ENCODE measurements at regions not wholly inside any gene's neighbourhood (a gene's known extent, or its start where the extent isn't known, plus 50 kb on each side); places are given as distances from the start of the nearest gene placed in this dataset.

DNA sequence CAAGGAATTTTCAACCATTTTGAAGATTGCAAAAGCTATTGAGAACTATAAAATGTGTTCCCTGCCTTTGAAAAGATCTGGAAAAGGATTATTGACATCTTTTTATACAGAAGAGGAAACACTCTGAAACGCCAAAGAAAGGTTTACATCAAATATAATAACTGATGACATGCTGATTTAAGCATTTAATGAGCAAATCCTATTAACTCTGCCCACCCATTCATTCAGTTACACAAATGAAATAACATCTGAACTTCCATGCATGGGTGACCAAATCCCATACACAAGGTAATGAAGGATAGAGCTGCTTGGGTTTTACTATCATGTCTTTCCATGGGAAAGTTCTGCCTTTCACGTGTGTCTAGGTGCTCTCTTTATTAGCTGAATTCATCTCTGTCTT lies 589.4 kb upstream of the WWC1 start:
- Mint-ChIP-seq H3K27ac (no peak overlapping the region), H3K36me3 (no peaks in the 10 kb centered on the region), H3K9me3 (no peaks in the 10 kb centered on the region), H3K4me3 (no peak overlapping the region), H3K27me3 (no peaks in the 10 kb centered on the region), H3K4me1 (no peaks in the 10 kb centered on the region)
- DNase-seq = no peak

DNA sequence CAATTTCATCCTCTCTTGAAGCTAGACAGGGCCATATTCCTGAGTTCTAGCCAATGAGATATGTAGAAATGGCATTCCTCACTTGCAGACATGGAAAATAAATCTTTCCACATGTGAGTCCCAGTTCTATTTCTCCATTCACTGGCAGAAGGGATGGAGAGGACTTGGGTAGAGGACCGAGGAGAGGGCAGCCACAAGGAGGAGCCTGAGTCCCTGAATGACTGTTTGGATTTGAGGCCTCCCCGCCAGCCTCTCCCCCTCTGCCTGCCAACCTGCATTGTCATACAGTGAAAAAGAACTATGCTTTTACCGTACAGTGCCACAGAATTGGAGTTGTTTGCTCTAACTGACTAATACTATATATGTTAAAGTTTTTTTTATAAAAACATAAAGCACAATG lies 583.0 kb upstream of the WWC1 start:
- H3K27ac Mint-ChIP-seq = no peak overlapping the region
- H3K27me3 Mint-ChIP-seq = no peaks in the 10 kb centered on the region
- no peak overlapping the region for H3K4me3 Mint-ChIP-seq
- DNase-seq = no peak
- H3K9me3 Mint-ChIP-seq = no peaks in the 10 kb centered on the region
- no peaks in the 10 kb centered on the region for H3K4me1 Mint-ChIP-seq
- H3K36me3 Mint-ChIP-seq = no peaks in the 10 kb centered on the region

DNA sequence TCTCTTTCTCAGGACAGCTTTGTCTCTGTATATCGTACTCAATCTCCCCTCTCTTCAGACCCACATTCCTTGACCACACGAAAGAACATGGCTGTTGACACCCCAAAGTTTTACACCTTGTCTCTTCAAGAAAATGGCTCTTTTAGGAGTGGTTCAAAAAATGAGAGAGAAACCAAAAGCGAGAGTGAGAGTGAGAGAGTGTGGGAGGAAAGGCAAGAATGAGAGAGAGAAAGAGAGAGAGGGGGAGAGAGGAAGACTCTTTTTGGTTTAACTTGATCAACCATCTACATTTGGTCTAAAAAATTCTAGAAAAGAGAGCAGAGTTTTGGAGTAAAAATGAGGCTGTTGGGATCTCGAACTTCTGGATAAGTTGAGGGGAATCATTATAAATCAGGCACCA lies 581.8 kb upstream of the WWC1 start:
- Mint-ChIP-seq H3K4me3 (no peak overlapping the region), H3K9me3 (no peaks in the 10 kb centered on the region), H3K4me1 (no peaks in the 10 kb centered on the region), H3K36me3 (no peaks in the 10 kb centered on the region), H3K27me3 (no peaks in the 10 kb centered on the region), H3K27ac (no peak overlapping the region)
- DNase-seq = no peak

DNA sequence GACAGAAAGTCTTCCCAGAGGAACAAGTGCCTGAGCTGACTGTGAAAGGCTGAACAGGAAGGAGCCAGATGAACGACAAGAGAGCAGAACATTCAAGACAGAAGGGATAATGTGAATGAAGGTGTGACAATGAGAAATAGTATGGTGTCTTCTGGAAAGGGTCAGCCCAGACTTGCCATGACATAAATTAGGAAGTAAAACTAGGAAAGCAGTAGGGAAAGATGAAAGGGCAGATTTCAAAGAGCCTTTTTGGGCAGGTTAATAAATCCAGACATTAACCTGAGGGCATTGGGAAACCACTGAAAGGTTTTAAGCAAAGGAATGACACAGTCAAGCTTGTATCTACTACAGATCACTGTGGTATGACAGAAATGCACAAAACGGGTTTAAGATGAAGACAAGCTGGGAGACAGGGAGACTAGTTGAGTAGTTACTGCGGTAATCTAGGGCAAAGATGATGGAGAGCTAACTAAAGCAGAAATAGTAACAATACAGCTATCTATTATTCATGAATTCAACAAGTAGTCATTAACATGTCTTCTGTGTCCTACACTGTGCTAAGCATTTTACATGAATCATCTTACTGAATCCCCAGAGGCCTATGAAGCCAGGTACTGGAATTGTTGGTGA lies 580.9 kb upstream of the WWC1 start:
- no peaks in the 10 kb centered on the region for H3K27me3 Mint-ChIP-seq
- H3K4me3 Mint-ChIP-seq = no peak overlapping the region
- H3K4me1 Mint-ChIP-seq = no peaks in the 10 kb centered on the region
- H3K27ac Mint-ChIP-seq = no peak overlapping the region
- no peaks in the 10 kb centered on the region for H3K9me3 Mint-ChIP-seq
- no peak for DNase-seq
- H3K36me3 Mint-ChIP-seq = no peaks in the 10 kb centered on the region

DNA sequence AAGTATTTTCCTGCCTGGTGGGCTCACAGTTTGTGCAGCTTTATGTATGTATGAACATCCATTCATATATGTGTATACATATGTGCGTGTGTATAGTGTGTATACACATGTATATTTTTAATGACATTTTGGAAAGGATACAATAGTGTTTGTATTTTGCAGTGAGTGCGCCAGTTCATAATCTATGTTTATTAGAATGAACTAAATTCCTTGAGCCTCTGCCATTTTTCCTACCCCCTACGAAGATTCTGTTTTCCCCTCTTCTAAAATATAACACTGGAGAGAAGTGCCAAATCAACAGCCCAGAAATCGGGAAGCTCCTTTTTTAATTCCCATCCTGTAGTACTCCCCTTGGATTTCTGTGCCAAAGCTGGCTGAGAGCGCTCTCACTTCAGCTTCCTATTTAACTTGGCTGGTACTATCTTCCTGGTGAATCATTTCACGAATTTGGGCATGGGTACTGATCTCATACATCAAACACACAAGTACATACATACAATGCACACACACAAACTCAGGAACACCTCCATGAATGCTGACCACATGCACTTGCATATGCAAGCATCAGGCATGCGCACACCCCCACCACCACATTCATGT lies 578.4 kb upstream of the WWC1 start:
- Mint-ChIP-seq H3K4me1 (no peaks in the 10 kb centered on the region), H3K9me3 (no peaks in the 10 kb centered on the region), H3K27ac (no peak overlapping the region), H3K4me3 (no peak overlapping the region), H3K36me3 (no peaks in the 10 kb centered on the region), H3K27me3 (no peaks in the 10 kb centered on the region)
- DNase-seq = no peak

DNA sequence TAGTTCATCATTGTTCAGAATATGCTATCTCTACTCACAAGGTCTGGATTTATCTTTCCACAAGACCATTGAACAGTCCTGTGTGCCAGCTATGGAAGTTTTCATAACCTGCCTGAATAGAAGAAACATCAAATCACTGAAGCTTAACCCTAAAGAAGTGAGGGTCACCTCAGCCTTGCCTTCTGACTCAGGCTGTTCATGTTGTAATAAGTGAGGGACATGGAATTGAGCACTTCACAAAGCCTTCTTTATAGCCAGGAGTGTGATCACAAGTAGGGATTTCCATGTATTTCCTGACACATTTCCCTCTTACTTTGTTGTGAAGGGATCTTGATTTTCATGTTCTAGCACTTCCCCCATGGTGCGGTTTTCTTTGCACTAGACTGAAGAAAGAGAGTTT lies 577.5 kb upstream of the WWC1 start:
- Mint-ChIP-seq H3K27me3 (no peaks in the 10 kb centered on the region), H3K27ac (no peak overlapping the region), H3K4me1 (no peaks in the 10 kb centered on the region), H3K36me3 (no peaks in the 10 kb centered on the region), H3K4me3 (no peak overlapping the region), H3K9me3 (no peaks in the 10 kb centered on the region)
- no peak for DNase-seq

DNA sequence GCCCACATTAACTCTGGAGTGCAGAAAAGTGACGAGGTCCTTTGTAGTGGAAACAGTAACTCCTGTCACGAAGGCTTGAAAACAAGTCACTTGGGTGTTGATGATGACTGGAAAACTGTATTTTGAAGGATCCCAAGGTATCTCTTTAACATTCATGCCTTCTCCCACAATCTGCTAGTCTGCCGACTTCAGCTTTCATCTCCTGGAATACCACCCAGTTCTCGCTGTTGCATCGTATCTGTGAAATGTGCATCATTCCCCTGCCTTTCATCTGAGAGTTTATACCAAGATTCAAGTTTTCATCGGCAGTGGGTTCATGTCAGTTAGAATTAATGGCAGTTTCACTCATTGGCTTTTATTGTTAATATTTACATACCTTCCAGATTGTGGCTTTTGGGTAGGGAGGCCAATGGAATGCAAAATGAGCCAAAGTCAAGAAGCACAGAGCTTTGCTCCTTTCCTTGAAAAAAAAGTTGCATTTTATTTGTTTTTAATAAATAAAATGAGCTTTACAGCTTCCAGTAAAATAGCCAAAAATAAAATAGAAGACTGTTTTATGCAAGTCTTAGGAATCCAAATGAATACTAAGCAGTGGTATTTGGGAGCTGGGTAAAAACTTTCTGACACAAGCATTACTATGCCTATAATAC lies 575.2 kb upstream of the WWC1 start:
- Mint-ChIP-seq H3K36me3 (no peaks in the 10 kb centered on the region), H3K9me3 (no peaks in the 10 kb centered on the region), H3K27ac (no peak overlapping the region), H3K4me3 (no peak overlapping the region), H3K27me3 (peaks cover 3% of the 10 kb centered on the region), H3K4me1 (no peaks in the 10 kb centered on the region)
- DNase-seq = no peak

DNA sequence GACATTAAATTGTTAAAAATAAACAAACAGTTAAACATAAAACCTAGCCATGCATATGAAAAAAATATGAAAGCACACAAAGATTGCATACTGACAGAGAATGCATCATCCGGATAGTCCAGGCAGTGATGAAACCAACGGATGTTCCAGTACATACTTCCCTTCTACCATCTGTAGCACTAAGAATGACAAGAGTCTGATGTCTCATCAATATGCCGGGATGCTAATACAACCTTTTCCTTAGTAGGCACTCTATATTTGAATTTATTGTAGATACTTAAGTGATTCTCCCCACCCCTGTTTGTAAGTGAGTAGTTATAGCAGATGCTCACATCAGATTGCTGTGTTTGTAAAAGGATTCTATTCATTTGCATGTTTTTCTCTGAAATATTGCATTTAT lies 571.2 kb upstream of the WWC1 start:
- H3K4me1 Mint-ChIP-seq = peaks cover 1% of the 10 kb centered on the region
- no peak overlapping the region for H3K4me3 Mint-ChIP-seq
- peaks cover 3% of the 10 kb centered on the region for H3K27me3 Mint-ChIP-seq
- no peaks in the 10 kb centered on the region for H3K36me3 Mint-ChIP-seq
- no peaks in the 10 kb centered on the region for H3K9me3 Mint-ChIP-seq
- DNase-seq = no peak
- no peak overlapping the region for H3K27ac Mint-ChIP-seq

DNA sequence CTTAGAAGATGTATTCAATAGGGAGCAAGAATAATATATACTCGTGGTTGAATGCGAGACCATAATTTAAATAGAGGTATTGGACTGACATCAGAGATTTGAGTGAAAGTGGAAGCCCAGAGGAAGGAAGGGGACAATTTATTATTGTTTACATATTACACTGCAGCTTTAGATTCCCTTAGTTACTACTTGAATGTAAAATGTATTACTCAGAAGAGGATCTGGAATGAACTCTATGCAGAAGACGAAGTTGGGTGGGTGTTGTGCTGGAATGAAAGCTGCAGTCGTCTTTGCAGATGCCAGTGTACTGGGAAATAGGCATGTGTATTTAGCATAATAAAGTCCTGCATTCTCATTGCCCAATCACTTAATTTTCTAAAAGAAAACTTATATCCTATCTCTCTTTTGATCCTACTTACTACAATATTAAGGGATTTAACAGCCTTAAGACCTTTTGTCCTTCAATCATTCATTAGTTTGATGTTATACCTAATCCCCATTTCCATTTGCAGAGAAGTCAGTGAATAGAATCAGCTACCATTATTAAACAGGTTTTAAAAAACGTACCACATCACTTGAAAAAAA lies 570.7 kb upstream of the WWC1 start:
- H3K4me1 Mint-ChIP-seq = peaks cover 1% of the 10 kb centered on the region
- H3K4me3 Mint-ChIP-seq = no peak overlapping the region
- H3K27me3 Mint-ChIP-seq = peaks cover 3% of the 10 kb centered on the region
- no peak for DNase-seq
- no peaks in the 10 kb centered on the region for H3K9me3 Mint-ChIP-seq
- H3K36me3 Mint-ChIP-seq = no peaks in the 10 kb centered on the region
- no peak overlapping the region for H3K27ac Mint-ChIP-seq

DNA sequence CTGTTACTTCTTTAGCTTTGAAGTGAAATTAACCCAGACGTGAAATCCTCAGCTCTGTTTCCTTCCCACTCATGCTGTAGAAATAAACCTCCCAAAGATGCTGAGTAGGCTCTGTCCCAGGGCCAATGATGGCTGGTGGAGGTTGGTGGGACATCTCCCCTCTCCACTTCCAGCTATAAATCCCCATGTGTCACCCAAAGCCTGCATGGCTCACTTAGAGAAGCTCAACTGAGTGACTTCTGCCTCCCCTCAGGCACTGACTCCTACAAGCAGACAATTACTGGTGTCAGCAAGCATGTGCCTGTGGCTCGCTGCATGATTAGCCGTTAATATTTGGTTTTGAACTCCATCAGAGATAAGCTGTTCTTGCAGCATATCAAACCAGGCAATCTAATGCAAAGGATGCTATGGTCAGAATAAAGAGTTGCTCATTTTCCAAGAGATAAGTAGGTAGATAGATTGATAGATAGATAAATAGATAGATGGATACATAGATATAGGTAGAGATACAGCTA lies 569.5 kb upstream of the WWC1 start:
- Mint-ChIP-seq H3K36me3 (no peaks in the 10 kb centered on the region), H3K4me3 (no peak overlapping the region), H3K27ac (no peak overlapping the region), H3K27me3 (peaks cover 3% of the 10 kb centered on the region), H3K9me3 (no peaks in the 10 kb centered on the region), H3K4me1 (peaks cover 1% of the 10 kb centered on the region)
- no peak for DNase-seq

DNA sequence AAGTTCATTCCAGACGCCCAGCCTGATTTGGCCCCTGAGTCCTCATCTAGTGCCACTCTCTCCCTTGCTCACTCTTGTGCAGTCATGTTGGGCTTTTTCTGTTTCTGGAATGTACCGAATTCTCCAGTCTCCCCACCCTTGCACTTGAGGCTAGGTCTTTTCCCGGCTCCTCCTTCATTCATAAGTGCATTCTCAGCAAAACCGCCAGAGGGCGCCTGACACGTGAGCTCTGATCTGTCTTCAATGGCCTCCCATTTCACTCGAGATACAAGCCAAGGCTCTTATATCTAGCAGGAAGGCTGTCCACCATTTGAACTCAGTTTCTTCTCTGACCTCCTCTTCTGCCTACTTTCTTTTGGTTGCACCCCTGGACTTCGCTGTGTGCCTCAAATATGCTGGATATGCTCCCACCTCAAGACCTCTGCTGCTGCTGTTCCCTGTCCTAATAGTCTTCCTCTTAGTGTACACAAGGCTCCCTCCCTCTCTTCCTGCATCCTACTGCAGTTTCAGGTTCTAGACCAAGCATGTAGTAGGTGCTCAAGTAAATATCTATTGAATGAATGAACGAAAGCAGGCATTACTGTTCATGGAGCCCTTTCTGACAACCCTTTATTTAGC lies 568.1 kb upstream of the WWC1 start:
- H3K9me3 Mint-ChIP-seq = no peaks in the 10 kb centered on the region
- H3K27me3 Mint-ChIP-seq = peaks cover 3% of the 10 kb centered on the region
- no peak overlapping the region for H3K4me3 Mint-ChIP-seq
- DNase-seq = peak; percentile 47
- peaks cover 1% of the 10 kb centered on the region for H3K4me1 Mint-ChIP-seq
- H3K36me3 Mint-ChIP-seq = no peaks in the 10 kb centered on the region
- H3K27ac Mint-ChIP-seq = no peak overlapping the region

DNA sequence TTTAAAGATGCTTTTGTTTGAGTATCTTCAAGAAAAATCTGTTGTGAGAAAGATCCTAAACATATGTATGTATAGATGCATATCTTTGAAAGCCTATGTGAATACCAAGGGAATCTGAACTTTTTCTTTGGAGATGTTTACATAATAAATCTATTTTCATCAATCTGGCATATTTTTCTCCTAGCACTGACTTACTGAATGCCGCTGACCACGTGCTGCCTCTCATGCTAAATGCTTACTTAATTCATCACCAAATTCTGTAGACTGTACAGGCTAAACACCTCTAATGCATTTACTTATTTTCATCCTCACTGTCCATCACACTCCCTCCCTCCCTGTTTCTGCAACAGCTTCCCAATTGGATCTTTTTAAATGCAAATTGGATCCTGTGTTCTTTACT lies 566.2 kb upstream of the WWC1 start:
- Mint-ChIP-seq H3K27me3 (no peaks in the 10 kb centered on the region), H3K27ac (no peak overlapping the region), H3K4me3 (no peak overlapping the region), H3K36me3 (no peaks in the 10 kb centered on the region), H3K4me1 (peaks cover 1% of the 10 kb centered on the region), H3K9me3 (no peaks in the 10 kb centered on the region)
- no peak for DNase-seq

DNA sequence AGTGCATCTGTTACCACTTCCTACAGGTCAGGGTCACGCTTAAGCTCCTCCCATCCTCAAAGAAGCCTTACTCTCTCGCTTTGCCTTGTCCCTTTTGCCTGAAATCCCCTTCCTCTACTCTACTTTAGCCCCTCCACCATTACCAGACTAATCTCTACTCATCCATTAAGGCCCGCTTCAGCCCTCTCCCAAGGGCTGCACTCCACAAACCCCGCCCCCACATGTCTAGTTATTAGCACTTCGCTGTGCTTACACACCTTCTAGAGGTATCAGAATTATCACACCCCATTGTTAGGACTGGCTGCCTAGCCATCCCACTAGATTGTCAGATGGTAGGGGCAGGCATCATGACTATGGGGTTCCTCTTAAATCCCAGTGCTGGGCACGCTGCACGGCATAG lies 565.7 kb upstream of the WWC1 start:
- Mint-ChIP-seq H3K4me3 (no peak overlapping the region), H3K4me1 (peaks cover 1% of the 10 kb centered on the region), H3K27me3 (no peaks in the 10 kb centered on the region), H3K36me3 (no peaks in the 10 kb centered on the region), H3K27ac (no peak overlapping the region), H3K9me3 (no peaks in the 10 kb centered on the region)
- DNase-seq = no peak

DNA sequence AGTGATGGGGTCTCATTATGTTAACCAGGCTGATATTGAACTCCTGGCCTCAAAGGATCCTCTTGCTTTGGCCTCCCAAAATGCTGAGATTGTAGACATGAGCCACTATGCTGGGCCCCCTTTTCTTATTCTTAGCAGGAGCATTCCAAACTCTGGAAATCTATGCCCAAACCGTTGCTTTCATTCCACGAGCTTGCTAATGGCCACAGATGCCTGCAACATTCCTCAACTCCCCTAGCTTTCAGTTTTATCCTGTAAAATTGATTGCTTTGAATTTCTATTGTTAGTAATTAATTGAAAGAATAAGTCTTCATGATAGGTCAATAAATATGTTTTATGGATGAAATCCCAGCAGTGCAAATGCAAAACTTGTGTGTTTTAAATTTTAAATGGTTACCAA lies 564.8 kb upstream of the WWC1 start:
- no peak overlapping the region for H3K27ac Mint-ChIP-seq
- H3K36me3 Mint-ChIP-seq = no peaks in the 10 kb centered on the region
- H3K4me1 Mint-ChIP-seq = peaks cover 1% of the 10 kb centered on the region
- no peak for DNase-seq
- no peak overlapping the region for H3K4me3 Mint-ChIP-seq
- no peaks in the 10 kb centered on the region for H3K9me3 Mint-ChIP-seq
- no peaks in the 10 kb centered on the region for H3K27me3 Mint-ChIP-seq

DNA sequence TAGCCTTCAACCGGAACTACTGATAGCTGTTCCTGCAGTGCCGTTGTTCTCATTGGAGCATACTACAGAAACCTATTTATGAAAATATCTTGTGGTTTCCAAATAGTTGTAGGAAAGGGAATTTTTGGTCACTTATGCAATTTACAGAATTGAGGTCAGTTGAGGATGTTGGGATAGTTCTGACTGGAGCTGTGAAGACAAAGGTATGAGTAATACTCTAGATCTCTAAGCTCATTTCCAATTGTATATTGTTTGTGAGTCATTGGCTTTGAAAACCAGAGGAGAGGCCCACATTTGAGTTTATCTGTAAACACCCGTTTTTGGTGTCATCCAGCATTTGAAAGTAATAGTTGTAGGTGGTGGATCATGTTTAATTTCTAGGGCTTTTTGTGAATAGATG lies 561.3 kb upstream of the WWC1 start:
- H3K4me3 Mint-ChIP-seq = no peak overlapping the region
- H3K27ac Mint-ChIP-seq = no peak overlapping the region
- H3K4me1 Mint-ChIP-seq = no peaks in the 10 kb centered on the region
- no peaks in the 10 kb centered on the region for H3K27me3 Mint-ChIP-seq
- H3K9me3 Mint-ChIP-seq = no peaks in the 10 kb centered on the region
- H3K36me3 Mint-ChIP-seq = no peaks in the 10 kb centered on the region
- no peak for DNase-seq

All from activated naive CD8-positive, alpha-beta T cell treated with anti-CD3 and anti-CD28 coated beads for 36 hours (primary cell).